WTC11 (cell line): ENCODE measurements at regions not wholly inside any gene's neighbourhood (a gene's known extent, or its start where the extent isn't known, plus 50 kb on each side); places are given as distances from the start of the nearest gene placed in this dataset.

Source experiments
- ATAC-seq: fragments of 200-7000 bp; cut with Tn5 transposase; 2 replicates; pipeline ENCODE4 v1.10.0; 2021; ENCODE audit warnings: mild to moderate bottlenecking, moderate library complexity
- CTCF ChIA-PET: fragments of 300-600 bp; sonication (Branson Sonifier 250); formaldehyde crosslinking; loops from one replicate; lab custom pipeline; 2021; ENCODE audit warnings: antibody characterized with exemption; lab: Charles Lee
- POLR2A ChIA-PET: fragments of 350-600 bp; sonication (Branson Sonifier 250); formaldehyde crosslinking; loops from one replicate; lab custom pipeline; 2021; ENCODE audit warnings: antibody characterized with exemption; lab: Charles Lee
- DNase-seq: peaks from one replicate; pipeline ENCODE4 v3.0.0; 2021; ENCODE audit warnings: low spot score
- H3K27ac Mint-ChIP-seq: 2 replicates; pipeline ENCODE4 v1.8.0; 2021; ENCODE audit warnings: mixed read lengths
- H3K27me3 Mint-ChIP-seq: 2 replicates; pipeline ENCODE4 v1.8.0; 2021; ENCODE audit warnings: low read depth, mild to moderate bottlenecking, moderate library complexity, mixed read lengths
- H3K36me3 Mint-ChIP-seq: 2 replicates; pipeline ENCODE4 v1.8.0; 2021; ENCODE audit warnings: mixed read lengths
- H3K4me1 Mint-ChIP-seq: 2 replicates; pipeline ENCODE4 v1.8.0; 2022; ENCODE audit warnings: mixed read lengths
- H3K4me3 Mint-ChIP-seq: 2 replicates; pipeline ENCODE4 v1.8.0; 2021; ENCODE audit warnings: mild to moderate bottlenecking, moderate library complexity, mixed read lengths
- H3K9me3 Mint-ChIP-seq: 2 replicates; pipeline ENCODE4 v1.8.0; 2021; ENCODE audit warnings: mixed read lengths
- CBFB ChIP-seq: sonication (generic); formaldehyde crosslinking; IDR thresholded peaks from 2 replicates; pipeline ENCODE4 v1.8.1; 2022; ENCODE audit warnings: mild to moderate bottlenecking, low read depth, missing genetic modification reagents
- CREM ChIP-seq: sonication (generic); formaldehyde crosslinking; IDR thresholded peaks from 2 replicates; pipeline ENCODE4 v1.8.1; 2022; ENCODE audit warnings: mild to moderate bottlenecking, missing genetic modification reagents, moderate library complexity
- EMX1 ChIP-seq: fragments of 250-450 bp; sonication (Bioruptor Pico); IDR thresholded peaks from 2 replicates; pipeline ENCODE4 v1.8.0; 2021; ENCODE audit warnings: mild to moderate bottlenecking
- ETV6 ChIP-seq: sonication (generic); formaldehyde crosslinking; IDR thresholded peaks from 2 replicates; pipeline ENCODE4 v1.8.1; 2022; ENCODE audit warnings: mild to moderate bottlenecking, missing genetic modification reagents
- FOXJ3 ChIP-seq: sonication (generic); formaldehyde crosslinking; IDR thresholded peaks from 2 replicates; pipeline ENCODE4 v1.9.0; 2021; ENCODE audit warnings: missing genetic modification reagents, mild to moderate bottlenecking, borderline replicate concordance
- MYBL2 ChIP-seq: sonication (generic); formaldehyde crosslinking; IDR thresholded peaks from 2 replicates; pipeline ENCODE4 v1.8.1; 2023; ENCODE audit warnings: mild to moderate bottlenecking, moderate library complexity, missing genetic modification reagents
- OVOL2 ChIP-seq: fragments of 250-450 bp; sonication (Bioruptor Pico); IDR thresholded peaks from 2 replicates; pipeline ENCODE4 v1.9.0; 2021; ENCODE audit warnings: mild to moderate bottlenecking, borderline replicate concordance
- SOX15 ChIP-seq: fragments of 250-450 bp; sonication (Bioruptor Pico); IDR thresholded peaks from 2 replicates; pipeline ENCODE4 v1.9.0; 2021; ENCODE audit warnings: mild to moderate bottlenecking
- SP1 ChIP-seq: sonication (generic); formaldehyde crosslinking; conservative IDR thresholded peaks from 2 replicates; pipeline ENCODE4 v1.8.1; 2022; ENCODE audit warnings: missing genetic modification reagents
- TEAD4 ChIP-seq: sonication (generic); formaldehyde crosslinking; IDR thresholded peaks from 2 replicates; pipeline ENCODE4 v1.8.0; 2022; ENCODE audit warnings: mild to moderate bottlenecking, missing genetic modification reagents
- ZNF232 ChIP-seq: sonication (generic); formaldehyde crosslinking; IDR thresholded peaks from 2 replicates; pipeline ENCODE4 v1.8.0; 2022; ENCODE audit warnings: mild to moderate bottlenecking, missing genetic modification reagents
- ZNF671 ChIP-seq: fragments of 250-450 bp; sonication (Bioruptor Pico); IDR thresholded peaks from 2 replicates; pipeline ENCODE4 v1.8.0; 2021; ENCODE audit warnings: mild to moderate bottlenecking
- TF ChIP-seq, protein P1 (sequence below): sonication (generic); formaldehyde crosslinking; IDR thresholded peaks from 2 replicates; pipeline ENCODE4 v1.8.1; 2023; ENCODE audit warnings: mild to moderate bottlenecking, missing genetic modification reagents
- TF ChIP-seq, protein P2 (sequence below): sonication (generic); formaldehyde crosslinking; IDR thresholded peaks from 2 replicates; pipeline ENCODE4 v1.8.0; 2022; ENCODE audit warnings: missing genetic modification reagents
- TF ChIP-seq, protein P3 (sequence below): fragments of 250-450 bp; sonication (Bioruptor Pico); IDR thresholded peaks from 2 replicates; pipeline ENCODE4 v1.9.0; 2021; ENCODE audit warnings: mild to moderate bottlenecking
- TF ChIP-seq, protein P4 (sequence below): sonication (generic); formaldehyde crosslinking; IDR thresholded peaks from 2 replicates; pipeline ENCODE4 v1.8.0; 2023; ENCODE audit warnings: missing genetic modification reagents, mild to moderate bottlenecking, borderline replicate concordance

- TF ChIP-seq, protein P1, sequence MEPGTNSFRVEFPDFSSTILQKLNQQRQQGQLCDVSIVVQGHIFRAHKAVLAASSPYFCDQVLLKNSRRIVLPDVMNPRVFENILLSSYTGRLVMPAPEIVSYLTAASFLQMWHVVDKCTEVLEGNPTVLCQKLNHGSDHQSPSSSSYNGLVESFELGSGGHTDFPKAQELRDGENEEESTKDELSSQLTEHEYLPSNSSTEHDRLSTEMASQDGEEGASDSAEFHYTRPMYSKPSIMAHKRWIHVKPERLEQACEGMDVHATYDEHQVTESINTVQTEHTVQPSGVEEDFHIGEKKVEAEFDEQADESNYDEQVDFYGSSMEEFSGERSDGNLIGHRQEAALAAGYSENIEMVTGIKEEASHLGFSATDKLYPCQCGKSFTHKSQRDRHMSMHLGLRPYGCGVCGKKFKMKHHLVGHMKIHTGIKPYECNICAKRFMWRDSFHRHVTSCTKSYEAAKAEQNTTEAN, result no peak
- TF ChIP-seq EMX1 (CRISPR knock-in tag) (no peak), OVOL2 (CRISPR knock-in tag) (no peak), TEAD4 (CRISPR knock-in tag) (no peak), MYBL2 (CRISPR knock-in tag) (no peak), SP1 (CRISPR knock-in tag) (no peak)
- TF ChIP-seq, protein P2, sequence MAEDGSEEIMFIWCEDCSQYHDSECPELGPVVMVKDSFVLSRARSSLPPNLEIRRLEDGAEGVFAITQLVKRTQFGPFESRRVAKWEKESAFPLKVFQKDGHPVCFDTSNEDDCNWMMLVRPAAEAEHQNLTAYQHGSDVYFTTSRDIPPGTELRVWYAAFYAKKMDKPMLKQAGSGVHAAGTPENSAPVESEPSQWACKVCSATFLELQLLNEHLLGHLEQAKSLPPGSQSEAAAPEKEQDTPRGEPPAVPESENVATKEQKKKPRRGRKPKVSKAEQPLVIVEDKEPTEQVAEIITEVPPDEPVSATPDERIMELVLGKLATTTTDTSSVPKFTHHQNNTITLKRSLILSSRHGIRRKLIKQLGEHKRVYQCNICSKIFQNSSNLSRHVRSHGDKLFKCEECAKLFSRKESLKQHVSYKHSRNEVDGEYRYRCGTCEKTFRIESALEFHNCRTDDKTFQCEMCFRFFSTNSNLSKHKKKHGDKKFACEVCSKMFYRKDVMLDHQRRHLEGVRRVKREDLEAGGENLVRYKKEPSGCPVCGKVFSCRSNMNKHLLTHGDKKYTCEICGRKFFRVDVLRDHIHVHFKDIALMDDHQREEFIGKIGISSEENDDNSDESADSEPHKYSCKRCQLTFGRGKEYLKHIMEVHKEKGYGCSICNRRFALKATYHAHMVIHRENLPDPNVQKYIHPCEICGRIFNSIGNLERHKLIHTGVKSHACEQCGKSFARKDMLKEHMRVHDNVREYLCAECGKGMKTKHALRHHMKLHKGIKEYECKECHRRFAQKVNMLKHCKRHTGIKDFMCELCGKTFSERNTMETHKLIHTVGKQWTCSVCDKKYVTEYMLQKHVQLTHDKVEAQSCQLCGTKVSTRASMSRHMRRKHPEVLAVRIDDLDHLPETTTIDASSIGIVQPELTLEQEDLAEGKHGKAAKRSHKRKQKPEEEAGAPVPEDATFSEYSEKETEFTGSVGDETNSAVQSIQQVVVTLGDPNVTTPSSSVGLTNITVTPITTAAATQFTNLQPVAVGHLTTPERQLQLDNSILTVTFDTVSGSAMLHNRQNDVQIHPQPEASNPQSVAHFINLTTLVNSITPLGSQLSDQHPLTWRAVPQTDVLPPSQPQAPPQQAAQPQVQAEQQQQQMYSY (CRISPR knock-in tag), result no peak
- TF ChIP-seq, protein P3, sequence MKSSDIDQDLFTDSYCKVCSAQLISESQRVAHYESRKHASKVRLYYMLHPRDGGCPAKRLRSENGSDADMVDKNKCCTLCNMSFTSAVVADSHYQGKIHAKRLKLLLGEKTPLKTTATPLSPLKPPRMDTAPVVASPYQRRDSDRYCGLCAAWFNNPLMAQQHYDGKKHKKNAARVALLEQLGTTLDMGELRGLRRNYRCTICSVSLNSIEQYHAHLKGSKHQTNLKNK (CRISPR knock-in tag), result no peak
Observed at GRCh38 chr18:11274144-11274794, 124.9 kb upstream of the PIEZO2 start (continued).

GRCh38 chr18:11272516-11272915 is 123.1 kb upstream of the PIEZO2 start:
- Mint-ChIP-seq H3K4me1 (peaks cover 2% of the 10 kb centered on the region; the same call in 1 of the 2 replicates), H3K9me3 (no peaks in the 10 kb centered on the region), H3K27me3 (no peaks in the 10 kb centered on the region)
- no peak for DNase-seq
- TF ChIP-seq ZNF671 (CRISPR knock-in tag) (no peak), CREM (CRISPR knock-in tag) (no peak), ETV6 (CRISPR knock-in tag) (no peak), FOXJ3 (CRISPR knock-in tag) (no peak), SOX15 (CRISPR knock-in tag) (no peak), ZNF232 (CRISPR knock-in tag) (no peak), CBFB (CRISPR knock-in tag) (no peak)
- TF ChIP-seq, protein P4, sequence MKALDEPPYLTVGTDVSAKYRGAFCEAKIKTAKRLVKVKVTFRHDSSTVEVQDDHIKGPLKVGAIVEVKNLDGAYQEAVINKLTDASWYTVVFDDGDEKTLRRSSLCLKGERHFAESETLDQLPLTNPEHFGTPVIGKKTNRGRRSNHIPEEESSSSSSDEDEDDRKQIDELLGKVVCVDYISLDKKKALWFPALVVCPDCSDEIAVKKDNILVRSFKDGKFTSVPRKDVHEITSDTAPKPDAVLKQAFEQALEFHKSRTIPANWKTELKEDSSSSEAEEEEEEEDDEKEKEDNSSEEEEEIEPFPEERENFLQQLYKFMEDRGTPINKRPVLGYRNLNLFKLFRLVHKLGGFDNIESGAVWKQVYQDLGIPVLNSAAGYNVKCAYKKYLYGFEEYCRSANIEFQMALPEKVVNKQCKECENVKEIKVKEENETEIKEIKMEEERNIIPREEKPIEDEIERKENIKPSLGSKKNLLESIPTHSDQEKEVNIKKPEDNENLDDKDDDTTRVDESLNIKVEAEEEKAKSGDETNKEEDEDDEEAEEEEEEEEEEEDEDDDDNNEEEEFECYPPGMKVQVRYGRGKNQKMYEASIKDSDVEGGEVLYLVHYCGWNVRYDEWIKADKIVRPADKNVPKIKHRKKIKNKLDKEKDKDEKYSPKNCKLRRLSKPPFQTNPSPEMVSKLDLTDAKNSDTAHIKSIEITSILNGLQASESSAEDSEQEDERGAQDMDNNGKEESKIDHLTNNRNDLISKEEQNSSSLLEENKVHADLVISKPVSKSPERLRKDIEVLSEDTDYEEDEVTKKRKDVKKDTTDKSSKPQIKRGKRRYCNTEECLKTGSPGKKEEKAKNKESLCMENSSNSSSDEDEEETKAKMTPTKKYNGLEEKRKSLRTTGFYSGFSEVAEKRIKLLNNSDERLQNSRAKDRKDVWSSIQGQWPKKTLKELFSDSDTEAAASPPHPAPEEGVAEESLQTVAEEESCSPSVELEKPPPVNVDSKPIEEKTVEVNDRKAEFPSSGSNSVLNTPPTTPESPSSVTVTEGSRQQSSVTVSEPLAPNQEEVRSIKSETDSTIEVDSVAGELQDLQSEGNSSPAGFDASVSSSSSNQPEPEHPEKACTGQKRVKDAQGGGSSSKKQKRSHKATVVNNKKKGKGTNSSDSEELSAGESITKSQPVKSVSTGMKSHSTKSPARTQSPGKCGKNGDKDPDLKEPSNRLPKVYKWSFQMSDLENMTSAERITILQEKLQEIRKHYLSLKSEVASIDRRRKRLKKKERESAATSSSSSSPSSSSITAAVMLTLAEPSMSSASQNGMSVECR (CRISPR knock-in tag), result no peak
- TF ChIP-seq, all 79 proteins: peak for 0
- H3K4me3 Mint-ChIP-seq, result no peak overlapping the region
- ChIA-PET POLR2A (no interaction called here), CTCF (no interaction called here)
- no peaks in the 10 kb centered on the region for H3K36me3 Mint-ChIP-seq
- no peak overlapping the region for H3K27ac Mint-ChIP-seq
- ATAC-seq, result no peak
